ENCODE measurements at regions not wholly inside any gene's neighbourhood (a gene's known extent, or its start where the extent isn't known, plus 50 kb on each side); places are given as distances from the start of the nearest gene placed in this dataset.

GRCh38 chr11:134555510-134555909 lies 143.5 kb upstream of the B3GAT1 start:
- no peak overlapping the region for H3K27ac ChIP-seq (ENCODE audit: extremely low read depth, low read depth, low read length)
- no peaks in the 10 kb centered on the region for H3K9me3 ChIP-seq (ENCODE audit: control insufficient read depth, insufficient read depth, low read depth, low read length)
- TF ChIP-seq, protein P1, sequence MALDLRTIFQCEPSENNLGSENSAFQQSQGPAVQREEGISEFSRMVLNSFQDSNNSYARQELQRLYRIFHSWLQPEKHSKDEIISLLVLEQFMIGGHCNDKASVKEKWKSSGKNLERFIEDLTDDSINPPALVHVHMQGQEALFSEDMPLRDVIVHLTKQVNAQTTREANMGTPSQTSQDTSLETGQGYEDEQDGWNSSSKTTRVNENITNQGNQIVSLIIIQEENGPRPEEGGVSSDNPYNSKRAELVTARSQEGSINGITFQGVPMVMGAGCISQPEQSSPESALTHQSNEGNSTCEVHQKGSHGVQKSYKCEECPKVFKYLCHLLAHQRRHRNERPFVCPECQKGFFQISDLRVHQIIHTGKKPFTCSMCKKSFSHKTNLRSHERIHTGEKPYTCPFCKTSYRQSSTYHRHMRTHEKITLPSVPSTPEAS (tag by site-specific recombination; IDR thresholded peaks at IDR 0.05): no peak
- no peak for TF ChIP-seq ZBTB1 (tag by site-specific recombination; IDR thresholded peaks at IDR 0.05)
- TF ChIP-seq KLF7 (tag by site-specific recombination; IDR thresholded peaks at IDR 0.05; ENCODE audit: borderline replicate concordance): no peak
- TF ChIP-seq, protein P2, sequence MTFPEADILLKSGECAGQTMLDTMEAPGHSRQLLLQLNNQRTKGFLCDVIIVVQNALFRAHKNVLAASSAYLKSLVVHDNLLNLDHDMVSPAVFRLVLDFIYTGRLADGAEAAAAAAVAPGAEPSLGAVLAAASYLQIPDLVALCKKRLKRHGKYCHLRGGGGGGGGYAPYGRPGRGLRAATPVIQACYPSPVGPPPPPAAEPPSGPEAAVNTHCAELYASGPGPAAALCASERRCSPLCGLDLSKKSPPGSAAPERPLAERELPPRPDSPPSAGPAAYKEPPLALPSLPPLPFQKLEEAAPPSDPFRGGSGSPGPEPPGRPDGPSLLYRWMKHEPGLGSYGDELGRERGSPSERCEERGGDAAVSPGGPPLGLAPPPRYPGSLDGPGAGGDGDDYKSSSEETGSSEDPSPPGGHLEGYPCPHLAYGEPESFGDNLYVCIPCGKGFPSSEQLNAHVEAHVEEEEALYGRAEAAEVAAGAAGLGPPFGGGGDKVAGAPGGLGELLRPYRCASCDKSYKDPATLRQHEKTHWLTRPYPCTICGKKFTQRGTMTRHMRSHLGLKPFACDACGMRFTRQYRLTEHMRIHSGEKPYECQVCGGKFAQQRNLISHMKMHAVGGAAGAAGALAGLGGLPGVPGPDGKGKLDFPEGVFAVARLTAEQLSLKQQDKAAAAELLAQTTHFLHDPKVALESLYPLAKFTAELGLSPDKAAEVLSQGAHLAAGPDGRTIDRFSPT (tag by site-specific recombination; IDR thresholded peaks at IDR 0.05): no peak
- TF ChIP-seq YY2 (tag by site-specific recombination; IDR thresholded peaks at IDR 0.05): no peak
- TF ChIP-seq ZNF10 (tag by site-specific recombination; IDR thresholded peaks at IDR 0.05): no peak
- TF ChIP-seq FEZF1 (tag by site-specific recombination; IDR thresholded peaks at IDR 0.05): no peak
- TF ChIP-seq OSR2 (tag by site-specific recombination; IDR thresholded peaks at IDR 0.05): no peak
- no peak for TF ChIP-seq PBX3 (CRISPR knock-in tag; IDR thresholded peaks at IDR 0.05)
- no peak for TF ChIP-seq BCL11B (tag by site-specific recombination; IDR thresholded peaks at IDR 0.05; ENCODE audit: low read depth)
- TF ChIP-seq ZNF433 (tag by site-specific recombination; IDR thresholded peaks at IDR 0.05; ENCODE audit: low read depth): no peak
- no peak for TF ChIP-seq SALL2 (tag by site-specific recombination; IDR thresholded peaks at IDR 0.05; ENCODE audit: borderline replicate concordance)
- no peak for TF ChIP-seq ZNF223 (tag by site-specific recombination; IDR thresholded peaks at IDR 0.05)
- no peak for TF ChIP-seq ZNF664 (tag by site-specific recombination; IDR thresholded peaks at IDR 0.05)
- no peak overlapping the region for H3K4me3 ChIP-seq (ENCODE audit: low read depth, low read length)
- H3K36me3 ChIP-seq (ENCODE audit: control insufficient read depth in 2 of 2, insufficient read depth in 1 of 2, low read length in 2 of 2): no peaks in the 10 kb centered on the region
- CTCF ChIA-PET: no interaction called here
- POLR2A ChIA-PET: no interaction called here
- no peaks in the 10 kb centered on the region for H3K4me1 ChIP-seq (ENCODE audit: control insufficient read depth, insufficient read depth, low read length)

DNA sequence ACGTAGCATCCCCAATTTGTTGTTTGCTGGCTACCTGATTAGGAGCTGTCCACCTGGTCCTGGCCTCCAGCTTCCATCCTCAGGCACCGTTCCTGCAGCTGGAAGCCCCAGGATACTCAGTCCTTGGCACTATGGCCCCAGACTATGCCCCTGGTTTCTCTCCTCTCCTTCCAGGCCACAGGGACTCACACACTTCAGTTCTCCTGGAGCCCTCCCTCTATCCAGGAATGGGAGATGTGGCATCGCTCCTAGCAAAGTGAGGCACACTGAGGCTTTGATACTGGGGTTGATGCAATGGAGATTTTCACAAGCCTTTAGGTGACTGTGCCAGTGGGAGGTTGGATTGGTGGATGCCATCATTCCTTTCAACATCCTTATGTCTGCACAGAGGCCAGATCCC lies 142.8 kb upstream of the B3GAT1 start:
- no peaks in the 10 kb centered on the region for H3K36me3 ChIP-seq (ENCODE audit: control insufficient read depth in 2 of 2, insufficient read depth in 1 of 2, low read length in 2 of 2)
- no peak overlapping the region for H3K4me3 ChIP-seq (ENCODE audit: low read depth, low read length)
- CTCF ChIA-PET: no interaction called here
- POLR2A ChIA-PET: no interaction called here
- H3K9me3 ChIP-seq (ENCODE audit: control insufficient read depth, insufficient read depth, low read depth, low read length): no peaks in the 10 kb centered on the region
- TF ChIP-seq ZNF248 (tag by site-specific recombination; IDR thresholded peaks at IDR 0.05) (no peak), ZNF280C (tag by site-specific recombination; IDR thresholded peaks at IDR 0.05) (no peak), ZSCAN23 (tag by site-specific recombination; IDR thresholded peaks at IDR 0.05) (no peak), ZIC2 (tag by site-specific recombination; IDR thresholded peaks at IDR 0.05) (no peak), ZNF677 (tag by site-specific recombination; IDR thresholded peaks at IDR 0.05) (no peak), ATF2 (tag by site-specific recombination; IDR thresholded peaks at IDR 0.05; ENCODE audit: low read depth) (no peak), ZBTB26 (tag by site-specific recombination; optimal IDR thresholded peaks at IDR 0.05) (no peak), ZNF157 (tag by site-specific recombination; IDR thresholded peaks at IDR 0.05) (no peak), ZBTB17 (tag by site-specific recombination; IDR thresholded peaks at IDR 0.05) (no peak), ZNF341 (tag by site-specific recombination; IDR thresholded peaks at IDR 0.05; ENCODE audit: low read depth) (no peak), ZBTB7A (tag by site-specific recombination; IDR thresholded peaks at IDR 0.05; ENCODE audit: low read depth) (no peak), ZBTB20 (tag by site-specific recombination; IDR thresholded peaks at IDR 0.05) (no peak), ZNF184 (tag by site-specific recombination; IDR thresholded peaks at IDR 0.05) (no peak), ZFHX2 (tag by site-specific recombination; conservative IDR thresholded peaks at IDR 0.05) (no peak)
- H3K4me1 ChIP-seq (ENCODE audit: control insufficient read depth, insufficient read depth, low read length): no peaks in the 10 kb centered on the region
- no peak overlapping the region for H3K27ac ChIP-seq (ENCODE audit: extremely low read depth, low read depth, low read length)

Measured in HEK293 (cell line).